ENCODE measurements at regions not wholly inside any gene's neighbourhood (a gene's known extent, or its start where the extent isn't known, plus 50 kb on each side); places are given as distances from the start of the nearest gene placed in this dataset.
"Not testable (repeated sequence)": the region's sequence is repeated elsewhere in the genome, so short reads cannot be mapped to it uniquely, and the experiment has no call there.

DNA sequence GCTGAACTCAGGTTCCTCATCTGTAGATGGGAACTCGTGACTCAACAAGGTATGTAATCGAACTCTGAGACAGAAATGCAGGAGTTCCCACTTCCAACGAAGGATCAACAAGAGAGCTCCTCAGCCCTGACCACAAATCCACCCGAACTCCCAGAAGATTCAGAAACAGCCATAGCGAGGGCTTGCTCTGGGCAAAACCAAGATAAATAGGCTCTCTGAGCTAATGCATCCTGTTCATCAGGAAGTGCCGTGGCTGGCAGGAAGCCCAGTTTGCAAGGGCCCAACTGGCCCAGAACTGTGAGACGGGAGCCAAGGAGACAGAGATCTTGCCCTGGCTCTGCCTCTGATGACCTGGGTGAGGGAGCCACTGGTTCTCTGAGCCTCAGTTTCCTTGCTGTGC lies 141.7 kb upstream of the PFKP start:
- no peak for DNase-seq (ENCODE audit: low read depth in 4 of 4, low spot score in 2 of 4)

DNA sequence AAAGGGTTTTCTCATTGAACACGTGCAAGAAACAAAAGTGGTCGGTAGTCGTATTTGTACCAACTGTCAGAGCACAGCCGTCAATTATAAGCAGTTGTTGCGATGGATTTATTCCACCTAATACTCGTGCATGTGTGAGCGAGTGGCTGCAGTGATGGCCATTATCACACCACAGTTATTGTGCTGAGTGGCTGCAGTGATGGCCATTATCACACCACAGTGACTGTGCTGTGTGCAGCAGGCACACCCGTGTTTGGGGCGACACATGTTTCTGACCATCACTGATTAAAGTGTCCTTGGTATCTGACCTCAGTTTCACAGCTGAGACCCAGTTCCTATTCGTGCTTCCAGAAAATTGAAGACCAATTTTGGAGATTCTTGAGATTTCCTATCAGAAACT lies 142.9 kb upstream of the PFKP start:
- DNase-seq (ENCODE audit: low read depth in 4 of 4, low spot score in 2 of 4), result no peak

DNA sequence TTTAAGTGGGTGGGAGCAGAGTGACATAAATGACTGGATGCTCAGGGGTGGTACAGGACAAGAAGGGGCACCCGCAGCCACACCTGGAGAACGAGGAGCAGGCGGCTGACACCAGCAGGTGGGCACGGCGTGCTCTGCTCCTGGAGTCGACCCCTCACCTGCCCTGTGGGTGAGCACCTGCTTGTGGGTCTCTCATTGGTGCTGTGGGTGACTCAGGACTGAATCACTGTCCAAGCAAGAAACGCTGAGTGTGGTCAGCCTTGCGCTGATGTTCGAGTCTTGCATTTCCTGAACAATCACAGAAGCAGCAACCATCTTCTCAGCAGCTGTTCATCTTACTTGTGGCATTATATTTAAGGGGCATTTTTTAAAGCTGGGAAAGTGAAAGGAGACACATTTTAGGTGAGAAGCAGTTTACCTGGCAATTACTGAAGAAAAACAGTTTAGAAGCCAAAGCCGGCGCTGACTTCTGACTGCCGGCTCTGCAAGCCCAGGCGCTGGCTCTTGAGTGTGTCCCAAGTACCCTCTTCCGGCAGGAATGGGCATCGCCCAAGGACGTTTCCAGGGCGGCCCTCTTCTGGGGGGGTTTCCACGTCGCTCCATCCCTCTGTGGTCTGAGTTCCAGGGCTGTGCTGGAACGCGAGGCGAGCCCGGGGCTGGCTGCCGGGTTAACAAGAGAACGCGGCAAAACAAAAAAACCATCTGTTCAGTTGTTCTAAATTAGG lies 145.2 kb upstream of the PFKP start:
- no peak for DNase-seq (ENCODE audit: low read depth in 4 of 4, low spot score in 2 of 4)

DNA sequence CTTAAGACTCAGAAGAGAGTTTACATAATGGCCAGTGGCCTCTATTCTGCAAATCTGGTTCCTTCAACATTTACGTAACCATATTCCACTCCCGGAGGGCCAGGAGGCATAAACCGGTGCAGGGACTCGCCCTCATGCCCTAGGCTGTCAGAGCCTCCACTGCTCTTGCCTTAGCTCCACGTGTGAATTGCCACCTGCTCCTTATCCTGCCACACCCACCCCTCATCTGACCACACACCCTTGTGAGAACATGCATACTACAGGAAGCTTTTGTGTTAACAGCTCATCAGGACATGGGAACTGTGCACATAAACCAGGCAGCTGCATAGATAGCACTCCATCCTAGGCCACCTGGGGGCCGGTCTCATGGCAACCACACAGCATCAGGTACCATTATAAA lies 146.7 kb upstream of the PFKP start:
- DNase-seq (ENCODE audit: low read depth in 4 of 4, low spot score in 2 of 4), result no peak

DNA sequence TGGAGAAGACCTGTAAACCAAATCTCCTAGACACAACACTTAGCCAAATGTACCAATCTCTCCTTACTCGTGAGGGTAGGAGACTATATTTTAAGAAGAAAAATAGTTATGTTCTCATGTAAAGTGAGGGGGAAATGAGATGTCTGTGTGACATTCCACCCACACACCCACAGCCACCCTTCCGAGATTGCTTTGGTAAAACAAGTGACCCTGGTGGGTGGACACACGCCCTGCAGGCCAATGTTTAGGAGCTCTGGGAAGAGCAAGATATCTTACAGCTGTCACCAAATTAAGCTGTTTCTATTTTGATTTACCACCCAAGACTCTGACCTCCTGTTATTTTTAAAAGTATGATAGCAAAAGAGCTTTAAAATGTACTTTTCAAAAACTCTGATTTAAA lies 147.2 kb upstream of the PFKP start:
- DNase-seq (ENCODE audit: low read depth in 4 of 4, low spot score in 2 of 4), result no peak

DNA sequence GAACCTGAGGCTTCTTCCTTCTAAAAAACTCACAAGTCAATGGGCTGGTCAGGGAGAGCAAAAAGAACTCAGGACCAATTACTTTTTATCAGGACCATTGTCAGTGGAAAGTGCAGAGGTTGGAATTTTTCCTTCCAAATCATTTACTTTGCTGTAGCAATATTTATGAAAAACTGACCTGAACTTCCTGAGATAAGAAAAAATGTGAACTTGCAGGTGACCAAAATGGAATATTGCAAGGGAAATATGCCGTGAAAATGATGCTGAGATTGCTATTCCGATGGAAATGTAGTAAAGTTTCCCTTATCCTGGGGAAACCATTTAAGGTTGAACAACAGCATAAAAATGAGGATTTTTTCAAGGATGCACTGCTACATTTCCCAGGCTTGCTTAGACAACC lies 148.3 kb upstream of the PFKP start:
- no peak for DNase-seq (ENCODE audit: low read depth in 4 of 4, low spot score in 2 of 4)

DNA sequence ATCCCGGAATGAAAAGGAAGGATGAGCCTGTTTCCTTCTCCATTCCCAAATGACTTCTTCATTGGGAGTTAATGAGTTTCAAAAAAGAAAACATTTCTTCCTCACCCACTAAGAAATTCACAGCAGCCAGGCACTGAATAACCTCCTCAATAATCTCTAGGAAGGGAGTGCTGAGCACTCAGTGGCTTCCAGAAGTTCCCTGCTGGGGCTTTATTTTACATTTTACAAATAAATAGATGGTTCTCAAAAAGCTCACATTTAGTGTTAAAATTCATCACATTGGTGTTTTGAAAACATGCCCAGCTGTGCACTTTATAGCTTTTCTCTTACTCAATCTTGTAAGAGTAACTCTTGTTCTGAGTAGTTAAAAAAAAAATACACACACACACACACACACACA lies 148.9 kb upstream of the PFKP start:
- DNase-seq (ENCODE audit: low read depth in 4 of 4, low spot score in 2 of 4), result no peak

DNA sequence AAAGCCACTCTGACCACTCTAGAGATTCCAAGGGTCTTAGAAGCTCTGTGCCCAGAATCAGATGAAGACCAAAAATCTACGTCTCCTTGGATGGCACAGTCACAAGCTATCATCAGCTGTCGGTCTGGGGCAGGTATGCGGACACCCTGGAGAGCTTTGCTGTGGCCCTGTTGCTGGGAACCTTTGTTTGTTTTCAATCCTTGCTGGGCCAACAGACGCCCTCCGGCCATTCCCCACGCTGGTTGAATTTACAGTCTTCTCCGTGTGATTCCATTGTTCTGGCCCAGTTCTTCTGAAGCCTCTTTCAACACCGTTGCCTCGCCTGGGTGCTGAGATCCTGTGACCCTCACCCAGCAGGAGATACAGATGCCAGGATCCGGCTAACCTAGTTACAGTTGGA lies 149.4 kb upstream of the PFKP start:
- DNase-seq (ENCODE audit: low read depth in 4 of 4, low spot score in 2 of 4), result no peak

DNA sequence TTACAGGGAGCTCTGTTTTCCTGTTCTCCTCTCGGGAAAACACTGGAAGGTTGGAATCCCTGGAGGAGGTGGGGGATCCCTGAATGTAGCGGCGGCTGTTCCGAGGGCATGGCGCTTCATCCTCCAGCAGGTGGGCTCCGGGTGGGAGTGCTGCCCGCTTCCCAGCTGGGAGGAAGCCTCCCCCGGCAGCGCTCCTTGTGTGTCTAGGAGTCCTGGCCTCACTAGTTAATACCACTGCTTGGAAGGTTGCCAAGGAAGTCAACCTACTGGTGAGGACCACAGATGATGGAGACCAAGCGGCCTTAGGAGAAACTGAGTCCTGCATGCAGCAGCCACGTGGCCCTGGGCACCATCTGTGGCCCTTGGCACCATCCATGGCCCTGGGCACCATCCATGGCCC lies 151.9 kb upstream of the PFKP start:
- DNase-seq (ENCODE audit: low read depth in 4 of 4, low spot score in 2 of 4), result no peak

DNA sequence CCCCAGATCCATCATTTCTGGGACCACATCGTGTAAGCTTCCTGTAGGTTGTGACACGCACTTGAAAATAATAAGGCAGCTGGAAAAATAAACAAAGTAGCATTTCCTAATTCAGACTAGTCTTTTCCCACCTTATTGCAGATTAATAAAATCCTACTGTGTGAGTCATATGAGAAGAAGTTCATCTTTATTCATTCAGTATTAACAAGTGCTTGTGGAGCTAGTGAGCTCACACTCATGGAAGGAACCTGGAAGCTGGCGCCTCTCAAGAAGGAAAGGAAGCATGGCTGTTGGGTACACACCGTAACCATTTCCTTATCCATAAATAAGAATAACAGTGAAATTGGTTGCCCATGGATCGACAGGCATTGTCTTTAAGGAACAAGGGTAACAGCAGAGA lies 152.6 kb upstream of the PFKP start:
- no peak for DNase-seq (ENCODE audit: low read depth in 4 of 4, low spot score in 2 of 4)

DNA sequence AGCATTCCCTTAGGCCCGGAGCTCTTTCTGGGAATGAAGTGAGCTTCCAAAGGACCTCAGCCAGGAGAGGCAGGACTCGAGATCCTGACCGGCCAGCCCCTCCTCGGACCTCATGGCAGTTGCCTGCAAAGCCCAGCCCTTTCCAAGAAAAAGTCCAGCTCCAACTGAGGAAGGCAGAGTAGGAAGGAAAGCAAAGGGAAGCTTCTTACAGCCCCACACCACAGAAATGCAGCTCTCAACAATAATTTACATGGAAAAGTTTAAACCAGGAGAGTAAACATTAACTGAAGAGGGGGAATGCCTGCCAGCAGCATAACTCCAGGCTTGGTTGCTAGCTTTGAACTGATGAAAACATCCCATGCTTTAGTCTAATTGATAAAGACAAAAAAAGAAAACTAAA lies 153.9 kb upstream of the PFKP start:
- DNase-seq (ENCODE audit: low read depth in 4 of 4, low spot score in 2 of 4), result no peak

DNA sequence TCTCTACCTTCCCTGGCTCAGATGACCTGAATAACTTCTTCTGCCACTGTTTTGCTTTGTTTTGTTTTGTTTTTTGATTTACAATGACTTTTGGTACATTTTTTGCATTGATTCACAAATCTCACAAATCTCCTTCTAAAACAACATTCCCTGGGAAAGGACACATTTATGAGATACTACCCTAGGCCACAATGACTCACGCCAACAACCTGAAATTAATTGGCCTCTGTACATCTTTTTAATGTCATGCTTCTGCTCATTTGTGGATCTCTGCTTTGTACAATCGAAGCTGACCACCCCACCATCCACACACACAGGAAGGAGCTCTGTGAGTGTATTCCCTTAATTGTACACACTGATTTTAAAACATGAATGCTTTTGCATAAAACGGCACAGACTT lies 156.7 kb upstream of the PFKP start:
- DNase-seq (ENCODE audit: low read depth in 4 of 4, low spot score in 2 of 4), result no peak

DNA sequence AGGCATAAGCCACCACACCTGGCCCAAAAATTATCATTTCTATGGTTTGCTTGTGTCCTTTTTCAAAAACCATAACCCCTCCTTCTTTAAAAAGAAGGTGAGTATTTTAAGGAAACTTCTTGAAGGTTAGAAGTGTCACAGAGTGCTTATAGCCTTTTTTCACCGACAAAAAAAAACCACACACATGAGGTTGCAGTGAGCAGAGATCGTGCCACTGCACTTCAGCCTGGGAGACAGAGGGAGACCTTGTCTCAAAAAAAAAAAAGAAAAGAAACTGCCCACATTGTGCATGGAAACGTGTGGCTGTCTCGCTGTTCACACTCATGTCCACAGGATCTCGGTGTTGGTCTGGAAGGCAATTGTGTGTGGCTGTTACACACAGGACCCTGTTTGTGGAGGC lies 157.4 kb upstream of the PFKP start:
- no peak for DNase-seq (ENCODE audit: low read depth in 4 of 4, low spot score in 2 of 4)

DNA sequence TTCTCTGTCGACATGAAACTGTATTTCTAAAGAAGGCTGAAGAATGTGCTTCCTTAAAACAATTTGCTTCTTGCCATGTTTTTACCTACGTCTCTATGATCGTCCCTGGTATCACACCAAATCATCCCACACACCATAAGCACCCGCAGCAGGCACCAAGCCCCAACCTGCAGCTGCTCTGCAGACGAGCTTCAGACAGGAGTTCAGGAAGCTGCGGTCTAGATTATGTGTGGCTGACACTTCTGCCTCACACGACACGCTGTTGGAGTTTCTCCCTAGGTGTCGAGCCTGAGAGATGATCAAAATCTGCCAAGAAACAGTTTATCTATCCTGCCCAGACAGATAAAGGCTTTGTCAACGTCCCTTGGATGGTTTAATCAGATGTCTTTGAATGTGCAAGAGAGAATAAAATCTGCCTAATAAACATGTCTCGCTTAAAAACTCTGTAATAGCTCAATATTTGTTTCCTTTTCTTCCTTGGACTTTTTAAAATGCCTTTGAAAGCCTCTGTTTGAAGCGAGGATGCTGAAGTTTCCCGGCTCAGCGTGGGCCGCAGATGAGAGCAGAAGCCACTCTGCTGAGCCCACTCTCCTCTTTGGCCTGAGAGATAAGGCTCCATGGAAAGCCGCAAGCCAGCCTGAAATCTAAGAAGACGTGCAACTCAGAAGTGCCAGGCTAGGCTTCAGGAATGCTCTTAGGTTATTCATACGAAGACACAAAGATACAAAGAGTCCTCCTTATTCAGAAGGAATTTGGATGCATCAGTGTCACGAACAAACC lies 158.3 kb upstream of the PFKP start:
- DNase-seq (ENCODE audit: low read depth in 4 of 4, low spot score in 2 of 4), result no peak

DNA sequence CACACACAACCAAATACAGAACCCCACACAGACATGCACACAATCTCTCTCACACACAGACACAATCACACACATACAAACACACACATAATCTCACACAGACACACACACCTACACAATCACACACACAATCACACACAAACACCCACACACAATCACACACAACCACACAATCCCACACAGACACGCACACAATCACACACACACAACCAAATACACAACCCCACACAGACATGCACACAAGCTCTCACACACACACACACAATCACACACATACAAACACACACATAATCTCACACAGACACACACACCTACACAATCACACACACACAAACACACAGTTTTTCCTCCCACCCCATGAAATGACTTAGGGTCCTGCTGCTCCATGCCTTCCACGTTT lies 160.4 kb upstream of the PFKP start:
- DNase-seq (ENCODE audit: low read depth in 4 of 4, low spot score in 2 of 4), result no peak

DNA sequence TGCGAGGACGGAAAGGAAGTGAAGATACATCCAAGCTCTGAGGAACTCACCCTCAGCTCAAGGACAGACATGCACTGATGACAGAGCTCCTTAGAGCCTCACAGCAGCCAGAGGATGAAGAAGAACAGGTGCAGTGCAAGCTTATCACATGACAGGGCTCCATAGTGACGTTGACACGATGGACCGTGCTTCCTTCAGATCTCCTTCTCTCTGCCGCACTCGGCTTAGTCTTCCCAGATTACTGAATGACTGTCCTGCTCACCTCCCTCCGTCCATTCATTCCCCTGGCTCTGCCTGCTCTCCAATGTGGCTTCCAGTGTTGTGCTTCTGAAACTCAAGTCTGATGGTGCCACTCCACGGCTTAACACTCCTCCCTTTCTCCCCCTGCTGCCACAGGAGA lies 161.5 kb upstream of the PFKP start:
- DNase-seq (ENCODE audit: low read depth in 4 of 4, low spot score in 2 of 4), result no peak

DNA sequence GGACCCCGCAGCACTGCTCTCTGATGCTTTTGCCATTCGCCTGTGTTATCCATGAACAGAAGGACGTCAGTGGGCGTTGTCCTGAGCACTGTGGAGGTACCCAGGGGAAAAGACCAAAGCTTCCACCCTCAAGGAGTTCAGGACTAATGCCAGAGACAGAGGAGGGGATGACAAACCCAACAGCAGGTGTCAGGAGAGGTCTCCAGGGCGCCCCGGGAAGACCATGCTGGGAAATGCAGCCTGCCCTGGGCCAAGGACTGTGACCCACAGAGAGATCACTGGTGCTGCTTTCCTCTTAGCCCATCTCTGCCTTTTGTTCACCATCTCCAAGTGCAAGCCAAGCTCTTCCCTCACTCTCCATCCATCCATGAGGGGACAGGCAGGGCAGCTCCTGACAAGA lies 166.8 kb upstream of the PFKP start:
- no peak for DNase-seq (ENCODE audit: low read depth in 4 of 4, low spot score in 2 of 4)

DNA sequence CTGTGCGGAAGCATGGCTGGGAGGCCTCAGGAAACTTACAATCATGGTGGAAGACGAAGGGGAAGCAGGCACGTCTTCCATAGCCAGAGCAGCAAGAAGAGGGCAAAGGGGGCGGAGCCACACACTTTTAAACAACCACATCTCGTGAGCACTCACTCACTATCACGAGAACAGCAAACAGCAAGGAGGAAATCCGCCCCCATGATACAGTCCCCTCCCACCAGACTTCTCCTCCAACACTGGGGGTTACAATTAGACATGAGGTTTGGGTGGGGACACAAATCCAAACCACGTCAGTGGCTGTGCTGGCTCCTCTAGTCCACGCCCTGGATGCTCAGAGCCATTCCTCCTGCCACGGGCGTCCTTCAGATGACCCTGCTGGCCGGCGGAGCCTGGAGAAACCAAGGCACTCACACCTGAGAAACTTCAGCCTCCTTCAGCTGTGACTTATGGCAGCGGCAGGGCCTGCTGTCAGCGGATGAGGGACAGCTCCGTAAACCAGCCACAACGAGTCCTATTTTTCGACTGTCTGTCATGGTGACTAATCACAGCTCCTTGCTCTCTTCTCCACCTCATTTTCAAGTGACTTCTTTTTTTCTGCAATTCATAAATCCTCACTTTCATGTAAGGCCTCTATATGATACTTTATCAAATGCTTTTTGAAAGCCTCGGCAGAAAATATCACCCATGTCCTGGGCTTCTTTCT lies 167.9 kb upstream of the PFKP start:
- no peak for DNase-seq (ENCODE audit: low read depth in 4 of 4, low spot score in 2 of 4)

DNA sequence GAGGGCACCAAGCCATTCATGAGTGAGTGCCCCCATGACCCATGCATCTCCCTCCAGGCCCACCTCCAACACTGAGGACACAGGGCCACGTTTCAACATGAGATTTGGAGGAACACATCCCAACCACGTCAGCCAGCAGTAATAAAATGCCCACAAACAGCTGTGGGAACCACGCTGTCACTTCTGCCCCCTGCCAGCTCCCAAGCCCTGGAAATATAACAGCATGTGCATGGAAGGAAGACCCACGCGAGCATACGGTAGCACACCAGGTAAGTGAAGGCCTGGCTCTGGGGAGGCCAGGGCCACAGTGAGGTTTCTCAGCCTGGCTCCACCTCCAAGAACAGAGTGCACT lies 168.9 kb upstream of the PFKP start:
- DNase-seq (ENCODE audit: low read depth in 4 of 4, low spot score in 2 of 4), result no peak

DNA sequence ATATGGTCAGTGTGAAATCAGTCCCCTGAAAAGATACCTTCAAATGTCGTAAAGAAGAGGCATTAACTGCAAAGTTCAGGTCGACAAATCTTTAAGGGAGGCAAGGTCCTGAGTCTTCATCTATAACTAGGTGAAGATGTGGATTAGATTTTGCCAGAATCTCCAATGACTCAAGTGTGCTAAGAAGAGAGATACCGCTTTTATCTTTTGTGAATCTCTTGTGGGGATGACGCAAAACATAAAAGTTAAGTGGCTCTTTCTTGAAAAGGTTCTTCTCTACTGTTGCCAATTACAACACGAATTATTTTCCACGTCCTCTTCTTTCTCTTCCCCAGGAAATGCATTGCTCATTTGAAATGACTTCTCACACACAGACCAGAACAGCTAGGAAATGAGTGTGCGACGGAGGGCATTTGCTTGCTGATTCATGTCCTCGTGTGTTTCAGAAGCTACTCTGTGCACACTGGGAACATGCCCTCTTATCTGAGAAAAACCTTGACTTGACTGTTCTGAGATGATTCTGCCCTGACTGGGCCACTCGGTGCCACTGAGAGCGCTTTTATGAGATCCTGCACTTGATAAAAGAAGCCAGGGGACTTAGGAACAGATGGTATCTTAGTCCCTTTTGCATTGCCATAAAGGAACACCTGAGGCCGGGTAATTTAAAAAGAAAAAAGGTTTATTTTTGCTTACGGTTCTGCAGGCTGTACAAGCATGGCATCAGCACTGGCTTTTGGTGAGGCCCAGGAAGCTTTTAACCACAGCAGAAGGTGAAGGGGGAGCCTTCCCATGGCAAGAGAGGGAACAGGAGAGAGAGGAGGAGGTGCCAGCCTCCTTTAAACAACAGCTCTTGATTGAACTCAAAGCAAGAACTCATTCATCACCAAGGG lies 169.5 kb upstream of the PFKP start:
- no peak for DNase-seq (ENCODE audit: low read depth in 4 of 4, low spot score in 2 of 4)

DNA sequence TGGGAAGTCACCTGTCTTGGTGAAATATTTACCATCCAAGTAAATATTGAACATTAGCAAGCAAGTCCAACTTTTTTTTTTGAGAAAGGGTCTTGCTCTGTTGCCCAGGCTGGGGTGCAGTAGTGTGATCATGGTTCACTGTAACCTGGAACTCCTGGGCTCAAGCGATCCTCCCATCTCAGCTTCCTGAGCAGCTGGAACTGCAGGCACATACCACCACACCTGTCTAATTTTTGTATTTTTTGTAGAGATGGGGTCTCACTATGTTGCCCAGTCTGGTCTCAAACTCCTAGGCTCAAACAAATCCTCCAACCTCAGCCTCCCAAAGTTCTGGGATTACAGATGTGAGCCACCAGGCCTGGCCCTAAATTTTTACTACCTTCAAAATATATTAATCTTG lies 171.0 kb upstream of the PFKP start:
- DNase-seq (ENCODE audit: low read depth in 4 of 4, low spot score in 2 of 4), result not testable (repeated sequence)
